Smooth muscle cell of the brain vasculature (primary cell): ENCODE measurements at regions not wholly inside any gene's neighbourhood (a gene's known extent, or its start where the extent isn't known, plus 50 kb on each side); places are given as distances from the start of the nearest gene placed in this dataset.

ENCODE experiments used
- DNase-seq: peaks from one replicate; pipeline ENCODE4 v3.0.0-alpha.2; 2012; ENCODE audit warnings: low read depth, low spot score

GRCh38 chr10:118537623-118538022 lies 57.8 kb downstream of the PRLHR start:
- DNase-seq = no peak

- DNase-seq = no peak
These were observed 61.3 kb downstream of the PRLHR start for GRCh38 chr10:118534136-118534535.

GRCh38 chr10:118531105-118531852 lies 64.2 kb downstream of the PRLHR start:
- no peak for DNase-seq

GRCh38 chr10:118528426-118528825 lies 67.0 kb downstream of the PRLHR start:
- DNase-seq = no peak

- DNase-seq = no peak
These were observed 71.7 kb downstream of the PRLHR start for GRCh38 chr10:118523775-118524174.

- DNase-seq = no peak
These were observed 72.5 kb downstream of the PRLHR start for GRCh38 chr10:118522791-118523498.

GRCh38 chr10:118521415-118522117 lies 73.9 kb downstream of the PRLHR start:
- DNase-seq = no peak

- no peak for DNase-seq
These were observed 75.2 kb downstream of the PRLHR start for GRCh38 chr10:118520116-118520742.

GRCh38 chr10:118518095-118518494 lies 77.4 kb downstream of the PRLHR start:
- DNase-seq = no peak

- no peak for DNase-seq
These were observed 78.7 kb downstream of the PRLHR start for GRCh38 chr10:118516716-118517115.

GRCh38 chr10:118513174-118513573 lies 82.3 kb downstream of the PRLHR start:
- DNase-seq = no peak

- no peak for DNase-seq
These were observed 83.7 kb downstream of the PRLHR start for GRCh38 chr10:118511711-118512110.

- no peak for DNase-seq
These were observed 86.6 kb downstream of the PRLHR start for GRCh38 chr10:118508863-118509262.

GRCh38 chr10:118508355-118508754 lies 87.1 kb downstream of the PRLHR start:
- DNase-seq = no peak

- DNase-seq = no peak
These were observed 88.5 kb downstream of the PRLHR start for GRCh38 chr10:118506671-118507590.

GRCh38 chr10:118505363-118505762 lies 90.1 kb downstream of the PRLHR start:
- DNase-seq = no peak

GRCh38 chr10:118504467-118505205 lies 90.8 kb downstream of the PRLHR start:
- DNase-seq = no peak

- no peak for DNase-seq
These were observed 91.4 kb downstream of the PRLHR start for GRCh38 chr10:118504044-118504443.

GRCh38 chr10:118503192-118503591 lies 92.3 kb downstream of the PRLHR start:
- no peak for DNase-seq
